Stromal cell of bone marrow (primary cell): ENCODE measurements at regions not wholly inside any gene's neighbourhood (a gene's known extent, or its start where the extent isn't known, plus 50 kb on each side); places are given as distances from the start of the nearest gene placed in this dataset.

Experiments used
- DNase-seq: peaks from one replicate; pipeline ENCODE4 v3.0.0-alpha.2; 2012; ENCODE audit warnings: low read depth

- no peak for DNase-seq
Observed at GRCh38 chr2:39537150-39537549, 100.1 kb upstream of the MAP4K3 start.

GRCh38 chr2:39538718-39539117, 101.6 kb upstream of the MAP4K3 start:
- DNase-seq = no peak

- no peak for DNase-seq
Observed at GRCh38 chr2:39540414-39540813, 103.3 kb upstream of the MAP4K3 start.

GRCh38 chr2:39541011-39541930, 104.2 kb upstream of the MAP4K3 start:
- DNase-seq = no peak

- DNase-seq = no peak
Observed at GRCh38 chr2:39542523-39542922, 105.4 kb upstream of the MAP4K3 start.

GRCh38 chr2:39545957-39546356, 108.9 kb upstream of the MAP4K3 start:
- no peak for DNase-seq

- DNase-seq = no peak
Observed at GRCh38 chr2:39546409-39546808, 109.3 kb upstream of the MAP4K3 start.

GRCh38 chr2:39546937-39547336, 109.9 kb upstream of the MAP4K3 start:
- no peak for DNase-seq

GRCh38 chr2:39547811-39548719, 111.0 kb upstream of the MAP4K3 start:
- DNase-seq = no peak

GRCh38 chr2:39549000-39549399, 111.9 kb upstream of the MAP4K3 start:
- no peak for DNase-seq

- no peak for DNase-seq
Observed at GRCh38 chr2:39549718-39550464, 112.8 kb upstream of the MAP4K3 start.

- DNase-seq = no peak
Observed at GRCh38 chr2:39550701-39551285, 113.7 kb upstream of the MAP4K3 start.

- DNase-seq = no peak
Observed at GRCh38 chr2:39558906-39559305, 106.8 kb upstream of the TMEM178A start.

GRCh38 chr2:39563572-39563971, 102.1 kb upstream of the TMEM178A start:
- no peak for DNase-seq

GRCh38 chr2:39567507-39567906, 98.2 kb upstream of the TMEM178A start:
- DNase-seq = no peak

GRCh38 chr2:39568116-39568515, 97.6 kb upstream of the TMEM178A start:
- DNase-seq = no peak

GRCh38 chr2:39568561-39569006, 97.1 kb upstream of the TMEM178A start:
- peak; percentile 43 for DNase-seq

GRCh38 chr2:39570130-39570555, 95.6 kb upstream of the TMEM178A start:
- no peak for DNase-seq

GRCh38 chr2:39570614-39571013, 95.1 kb upstream of the TMEM178A start:
- no peak for DNase-seq

GRCh38 chr2:39571111-39571731, 94.5 kb upstream of the TMEM178A start:
- DNase-seq = no peak

- DNase-seq = no peak
Observed at GRCh38 chr2:39573276-39573675, 92.4 kb upstream of the TMEM178A start.
